Vagina (tissue), 2 donors: ENCODE measurements at regions not wholly inside any gene's neighbourhood (a gene's known extent, or its start where the extent isn't known, plus 50 kb on each side); places are given as distances from the start of the nearest gene placed in this dataset.
"Not testable (repeated sequence)": the region's sequence is repeated elsewhere in the genome, so short reads cannot be mapped to it uniquely, and the experiment has no call there.

Experiments
- POLR2A ChIP-seq, 2 donors: fragments of 450-650 bp; IDR thresholded peaks; one replicate each; pipeline ENCODE4 v1.6.1; 2017; ENCODE audit warnings: antibody characterized with exemption in 2 of 2, mild to moderate bottlenecking in 2 of 2, moderate library complexity in 2 of 2
- TF ChIP-seq, protein P1 (sequence below), 3 experiments: fragments of 450-650 bp in 2 of 3; fragments of 200-600 bp in 1 of 3; sonication (generic) in 1 of 3; IDR thresholded peaks; one replicate each; pipeline ENCODE4 v1.5.1; 2017 to 2019; ENCODE audit warnings: antibody characterized with exemption in 3 of 3, mild to moderate bottlenecking in 2 of 3, moderate library complexity in 2 of 3

DNA sequence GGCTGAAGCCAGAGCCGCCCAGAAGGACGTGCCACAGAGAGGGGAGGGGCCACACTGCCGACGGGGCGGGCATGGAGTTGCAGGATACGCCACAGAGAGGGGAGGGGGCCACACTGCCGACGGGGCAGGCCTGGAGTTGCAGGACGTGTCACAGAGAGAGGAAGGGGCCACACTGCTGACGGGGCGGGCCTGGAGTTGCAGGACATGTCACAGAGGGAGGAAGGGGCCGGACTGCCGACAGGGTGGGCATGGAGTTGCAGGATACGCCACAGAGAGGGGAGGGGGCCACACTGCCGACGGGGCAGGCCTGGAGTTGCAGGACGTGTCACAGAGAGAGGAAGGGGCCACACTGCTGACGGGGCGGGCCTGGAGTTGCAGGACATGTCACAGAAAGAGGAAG is 99.4 kb upstream of the C1orf174 start:
- TF ChIP-seq POLR2A (IDR thresholded peaks at IDR 0.05) = not testable (repeated sequence)
- TF ChIP-seq, protein P1, sequence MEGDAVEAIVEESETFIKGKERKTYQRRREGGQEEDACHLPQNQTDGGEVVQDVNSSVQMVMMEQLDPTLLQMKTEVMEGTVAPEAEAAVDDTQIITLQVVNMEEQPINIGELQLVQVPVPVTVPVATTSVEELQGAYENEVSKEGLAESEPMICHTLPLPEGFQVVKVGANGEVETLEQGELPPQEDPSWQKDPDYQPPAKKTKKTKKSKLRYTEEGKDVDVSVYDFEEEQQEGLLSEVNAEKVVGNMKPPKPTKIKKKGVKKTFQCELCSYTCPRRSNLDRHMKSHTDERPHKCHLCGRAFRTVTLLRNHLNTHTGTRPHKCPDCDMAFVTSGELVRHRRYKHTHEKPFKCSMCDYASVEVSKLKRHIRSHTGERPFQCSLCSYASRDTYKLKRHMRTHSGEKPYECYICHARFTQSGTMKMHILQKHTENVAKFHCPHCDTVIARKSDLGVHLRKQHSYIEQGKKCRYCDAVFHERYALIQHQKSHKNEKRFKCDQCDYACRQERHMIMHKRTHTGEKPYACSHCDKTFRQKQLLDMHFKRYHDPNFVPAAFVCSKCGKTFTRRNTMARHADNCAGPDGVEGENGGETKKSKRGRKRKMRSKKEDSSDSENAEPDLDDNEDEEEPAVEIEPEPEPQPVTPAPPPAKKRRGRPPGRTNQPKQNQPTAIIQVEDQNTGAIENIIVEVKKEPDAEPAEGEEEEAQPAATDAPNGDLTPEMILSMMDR (IDR thresholded peaks at IDR 0.05) = not testable (repeated sequence)
